ENCODE measurements at regions not wholly inside any gene's neighbourhood (a gene's known extent, or its start where the extent isn't known, plus 50 kb on each side); places are given as distances from the start of the nearest gene placed in this dataset.

GRCh38 chr13:47463002-47463401 is 538.1 kb downstream of the SUCLA2 start:
- no peak for TF ChIP-seq CTCF (IDR thresholded peaks at IDR 0.05)
- TF ChIP-seq ZFX (IDR thresholded peaks at IDR 0.05; ENCODE audit: borderline replicate concordance), result no peak

Data from 22Rv1 (cell line).